Neural cell (in vitro differentiated cells): ENCODE measurements at regions not wholly inside any gene's neighbourhood (a gene's known extent, or its start where the extent isn't known, plus 50 kb on each side); places are given as distances from the start of the nearest gene placed in this dataset.

ENCODE experiments used
- CTCF ChIP-seq: fragments of 450-650 bp; IDR thresholded peaks from 2 replicates; pipeline ENCODE4 v1.5.1; 2014; ENCODE audit warnings: antibody characterized with exemption, mild to moderate bottlenecking, moderate library complexity; ENCODE audit not compliant: poor library complexity, severe bottlenecking
- RAD21 ChIP-seq: fragments of 450-650 bp; conservative IDR thresholded peaks from 2 replicates; pipeline ENCODE4 v1.6.1; 2014; ENCODE audit warnings: antibody characterized with exemption, mild to moderate bottlenecking, moderate library complexity

- TF ChIP-seq CTCF (no peak), RAD21 (no peak)
Observed at GRCh38 chr3:71903936-71904335, 119.0 kb upstream of the PROK2 start.
